IPS-18a (cell line): ENCODE measurements at regions not wholly inside any gene's neighbourhood (a gene's known extent, or its start where the extent isn't known, plus 50 kb on each side); places are given as distances from the start of the nearest gene placed in this dataset.

Source experiments
- H3K27ac ChIP-seq: one replicate; pipeline ENCODE4 v1.5.1; 2013; ENCODE audit warnings: low read length
- H3K27me3 ChIP-seq: one replicate; pipeline ENCODE4 v1.6.1; 2013; ENCODE audit warnings: mild to moderate bottlenecking, low read length; ENCODE audit not compliant: control insufficient read depth, insufficient read depth
- H3K36me3 ChIP-seq: one replicate; pipeline ENCODE4 v1.6.1; 2013; ENCODE audit warnings: low read depth, low read length; ENCODE audit not compliant: control insufficient read depth
- H3K4me1 ChIP-seq: one replicate; pipeline ENCODE4 v1.6.1; 2013; ENCODE audit warnings: low read depth, low read length; ENCODE audit not compliant: control insufficient read depth
- H3K4me3 ChIP-seq: one replicate; pipeline ENCODE4 v1.5.1; 2013; ENCODE audit warnings: low read length
- H3K9ac ChIP-seq: one replicate; pipeline ENCODE4 v1.6.1; 2013; ENCODE audit warnings: mild to moderate bottlenecking, low read length, moderate library complexity
- H3K9me3 ChIP-seq: one replicate; pipeline ENCODE4 v1.6.1; 2013; ENCODE audit warnings: low read depth, low read length; ENCODE audit not compliant: control insufficient read depth

DNA sequence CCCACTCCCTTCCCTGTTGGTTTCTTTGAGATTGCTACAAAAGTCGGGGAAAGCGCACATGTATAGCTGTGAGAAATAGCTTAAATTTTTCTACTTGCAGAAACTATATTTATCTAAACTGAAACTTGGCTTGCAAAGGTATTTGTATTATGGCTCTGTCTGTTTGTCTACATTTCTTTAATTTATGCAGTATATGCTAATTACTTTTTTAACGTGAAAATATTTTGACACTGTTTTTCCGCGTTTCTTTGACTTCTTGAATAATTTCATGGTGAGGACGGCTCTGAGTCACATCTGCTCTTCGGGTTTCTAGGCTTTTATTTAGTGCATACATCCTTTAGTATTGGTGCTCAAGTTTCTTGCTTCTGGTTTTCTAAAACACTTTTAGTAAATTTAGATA is 182.1 kb upstream of the ZRANB2 start:
- Histone ChIP-seq H3K36me3 (no peaks in the 10 kb centered on the region), H3K9me3 (no peaks in the 10 kb centered on the region), H3K9ac (no peak overlapping the region), H3K27ac (no peak overlapping the region), H3K27me3 (no peaks in the 10 kb centered on the region), H3K4me3 (no peak overlapping the region), H3K4me1 (no peaks in the 10 kb centered on the region)

DNA sequence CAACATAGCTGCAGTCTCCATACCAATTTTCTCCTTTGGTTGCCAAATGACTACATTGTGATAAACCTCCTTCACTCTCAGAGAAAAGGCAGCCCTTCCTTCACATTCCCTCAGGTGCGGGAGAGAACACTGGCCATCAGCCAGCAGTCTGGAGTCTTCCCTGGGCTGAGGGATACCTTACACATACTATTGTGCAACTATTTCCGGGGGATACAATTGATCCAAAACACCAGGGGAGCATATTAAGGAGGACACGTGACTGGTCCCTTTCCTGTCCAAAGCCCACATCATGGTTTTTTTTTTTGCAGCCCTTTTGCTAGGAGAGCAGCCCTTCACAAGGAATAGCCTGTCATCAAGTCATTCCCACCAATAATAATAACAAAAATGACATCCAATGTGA is 172.1 kb upstream of the ZRANB2 start:
- Histone ChIP-seq H3K4me3 (no peak overlapping the region), H3K36me3 (no peaks in the 10 kb centered on the region), H3K27me3 (no peaks in the 10 kb centered on the region), H3K4me1 (no peaks in the 10 kb centered on the region), H3K27ac (no peak overlapping the region), H3K9ac (no peak overlapping the region), H3K9me3 (no peaks in the 10 kb centered on the region)

DNA sequence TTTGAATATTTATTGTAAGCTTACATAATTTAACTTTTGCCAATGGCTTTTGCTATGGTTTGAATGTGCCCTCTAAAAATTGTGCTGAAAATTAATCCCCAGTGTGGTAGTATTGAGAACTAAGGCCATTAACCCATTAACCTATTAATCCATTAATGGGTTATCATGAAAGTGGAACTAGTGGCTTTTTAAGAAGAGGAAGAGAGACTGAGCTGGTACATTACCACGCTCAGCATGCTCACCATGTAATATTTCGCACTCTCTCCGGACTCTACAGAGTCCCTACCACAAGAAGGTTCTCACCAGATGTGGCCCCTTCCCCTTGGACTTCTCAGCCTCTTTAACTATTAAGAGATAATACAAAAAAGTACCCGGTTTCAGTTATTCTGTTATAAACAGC is 164.4 kb upstream of the ZRANB2 start:
- H3K9me3 ChIP-seq, result no peaks in the 10 kb centered on the region
- no peak overlapping the region for H3K9ac ChIP-seq
- no peak overlapping the region for H3K4me3 ChIP-seq
- H3K27me3 ChIP-seq, result no peaks in the 10 kb centered on the region
- no peaks in the 10 kb centered on the region for H3K4me1 ChIP-seq
- no peak overlapping the region for H3K27ac ChIP-seq
- H3K36me3 ChIP-seq, result no peaks in the 10 kb centered on the region

DNA sequence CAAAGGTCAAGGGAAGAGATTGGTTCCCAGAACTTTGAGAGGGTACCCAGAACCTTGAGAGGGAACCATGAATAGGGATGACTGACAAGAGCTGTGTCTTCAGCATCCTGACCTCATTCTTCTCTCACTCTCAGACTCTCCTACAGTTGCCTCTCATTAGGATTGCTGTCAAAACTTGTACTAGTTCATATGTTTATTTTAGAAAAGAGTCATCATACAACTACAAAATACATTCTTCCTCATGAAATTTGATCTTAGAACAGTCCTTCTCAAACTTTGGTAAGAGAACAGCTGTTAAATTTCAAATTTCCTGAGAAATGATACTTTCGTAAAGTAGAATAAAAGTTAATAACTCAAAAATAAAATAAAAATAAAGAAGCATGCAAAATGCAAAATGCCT is 161.4 kb upstream of the ZRANB2 start:
- Histone ChIP-seq H3K36me3 (no peaks in the 10 kb centered on the region), H3K27me3 (no peaks in the 10 kb centered on the region), H3K4me1 (no peaks in the 10 kb centered on the region), H3K9ac (no peak overlapping the region), H3K9me3 (no peaks in the 10 kb centered on the region), H3K4me3 (no peak overlapping the region), H3K27ac (no peak overlapping the region)

DNA sequence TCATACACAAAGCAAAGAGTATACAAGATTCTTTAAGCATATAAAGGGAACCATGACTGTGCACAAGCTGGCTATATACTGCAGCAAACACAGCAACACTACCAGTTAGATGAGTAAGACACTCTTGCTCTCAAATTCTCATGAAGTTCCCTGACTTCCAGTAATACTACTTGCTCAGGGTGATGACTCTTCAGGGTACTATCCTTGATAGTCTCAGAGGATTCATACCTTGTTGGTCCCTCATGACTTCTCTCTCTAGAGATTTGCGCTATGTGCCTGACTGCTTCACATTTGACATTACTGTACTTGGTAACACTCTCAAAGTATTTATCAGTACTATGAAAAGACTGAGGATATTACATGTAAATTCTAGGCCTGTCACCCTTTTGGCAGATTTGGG is 159.8 kb upstream of the ZRANB2 start:
- H3K4me1 ChIP-seq, result no peaks in the 10 kb centered on the region
- no peak overlapping the region for H3K4me3 ChIP-seq
- no peak overlapping the region for H3K27ac ChIP-seq
- H3K36me3 ChIP-seq, result no peaks in the 10 kb centered on the region
- no peaks in the 10 kb centered on the region for H3K9me3 ChIP-seq
- no peaks in the 10 kb centered on the region for H3K27me3 ChIP-seq
- no peak overlapping the region for H3K9ac ChIP-seq

DNA sequence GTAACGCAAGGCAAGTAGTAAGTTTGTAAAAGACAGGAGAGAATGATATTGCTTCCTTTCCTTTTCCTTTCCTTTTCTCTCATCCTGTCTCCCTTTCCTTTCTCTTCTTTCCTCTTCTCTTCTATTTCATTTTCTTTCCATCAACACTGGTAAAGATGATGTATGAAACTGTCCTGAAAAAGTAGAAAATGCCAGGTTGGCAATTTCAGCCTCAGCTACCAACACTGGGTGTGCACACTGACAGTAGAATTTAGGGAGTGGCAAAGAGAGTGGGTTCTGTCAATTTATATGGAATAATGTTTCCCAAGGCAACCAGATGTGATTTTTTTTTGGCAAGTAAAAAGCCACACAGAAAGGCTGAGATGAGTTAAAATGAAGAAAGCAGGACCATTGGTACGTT is 155.7 kb upstream of the ZRANB2 start:
- no peak overlapping the region for H3K9ac ChIP-seq
- no peaks in the 10 kb centered on the region for H3K27me3 ChIP-seq
- no peak overlapping the region for H3K27ac ChIP-seq
- no peaks in the 10 kb centered on the region for H3K9me3 ChIP-seq
- peaks cover 9% of the 10 kb centered on the region for H3K4me1 ChIP-seq
- H3K36me3 ChIP-seq, result no peaks in the 10 kb centered on the region
- no peak overlapping the region for H3K4me3 ChIP-seq

DNA sequence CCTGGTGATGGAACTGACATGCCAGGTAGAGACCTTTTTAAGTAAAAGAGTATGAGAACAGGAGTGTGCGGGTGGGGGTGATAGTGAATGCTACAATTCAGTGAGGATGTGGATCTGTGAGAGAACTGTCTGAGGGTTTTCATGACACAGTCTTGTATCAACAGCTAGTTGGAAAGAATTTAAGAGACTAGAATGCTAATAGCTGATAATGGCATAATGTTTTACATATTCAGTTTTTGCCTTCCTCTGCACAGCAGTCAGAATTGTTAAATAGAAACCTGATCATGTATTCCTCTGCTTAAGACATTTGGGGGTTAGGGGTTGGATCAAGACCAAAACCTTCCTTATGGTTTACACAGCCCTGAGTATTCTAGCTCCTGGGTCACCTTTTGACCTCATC is 152.8 kb upstream of the ZRANB2 start:
- Histone ChIP-seq H3K4me3 (no peak overlapping the region), H3K27me3 (no peaks in the 10 kb centered on the region), H3K9me3 (no peaks in the 10 kb centered on the region), H3K36me3 (no peaks in the 10 kb centered on the region), H3K9ac (no peak overlapping the region), H3K4me1 (peaks cover 18% of the 10 kb centered on the region), H3K27ac (no peak overlapping the region)

DNA sequence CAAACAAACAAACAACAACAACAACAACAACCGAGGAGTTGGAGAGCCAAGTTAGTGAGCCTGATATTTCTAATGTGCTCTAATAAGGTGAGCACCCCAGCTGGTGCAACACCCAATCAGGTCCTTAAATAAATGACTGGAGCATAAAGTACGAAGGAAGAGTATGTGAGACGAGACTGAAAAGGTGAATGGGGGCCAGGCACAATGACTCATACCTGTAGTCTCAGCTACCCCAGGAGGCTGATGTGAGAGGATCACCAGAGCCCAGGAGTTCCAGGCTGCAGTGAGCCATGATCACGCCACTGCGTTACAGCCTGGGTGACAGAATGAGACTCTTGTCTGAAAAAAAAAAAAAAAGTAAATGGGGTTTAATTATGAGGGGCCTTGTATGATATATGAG is 152.0 kb upstream of the ZRANB2 start:
- Histone ChIP-seq H3K9ac (no peak overlapping the region), H3K9me3 (no peaks in the 10 kb centered on the region)

DNA sequence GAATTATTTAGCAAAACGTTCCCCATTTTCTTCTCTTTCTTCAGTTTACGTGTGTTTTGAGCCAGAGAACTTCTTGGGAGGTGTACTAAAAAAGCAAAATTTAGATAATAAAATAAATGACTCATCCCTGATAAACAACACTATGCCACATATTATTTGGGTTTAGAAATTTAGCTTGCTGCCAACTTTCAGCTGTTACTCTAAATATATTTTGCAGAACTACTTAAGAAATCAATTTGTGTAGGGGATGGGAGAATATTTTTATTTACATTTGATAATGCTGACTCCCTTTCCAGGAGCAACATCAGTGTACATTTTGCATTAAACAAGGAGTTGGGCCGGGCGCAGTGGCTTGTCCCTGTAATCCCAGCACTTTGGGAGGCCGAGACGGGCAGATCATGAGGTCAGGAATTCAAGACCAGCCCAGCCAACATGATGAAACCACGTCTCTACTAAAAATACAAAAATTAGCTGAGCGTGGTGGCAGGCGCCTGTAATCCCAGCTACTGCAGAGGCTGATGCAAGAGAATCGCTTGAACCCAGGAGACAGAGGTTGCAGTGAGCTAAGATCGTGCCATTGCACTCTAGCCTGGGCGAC is 151.4 kb upstream of the ZRANB2 start:
- Histone ChIP-seq H3K4me1 (peaks cover 23% of the 10 kb centered on the region), H3K9ac (no peak overlapping the region), H3K4me3 (no peak overlapping the region), H3K9me3 (no peaks in the 10 kb centered on the region), H3K27ac (no peak overlapping the region), H3K36me3 (no peaks in the 10 kb centered on the region), H3K27me3 (no peaks in the 10 kb centered on the region)

More for the DNA sequence above, 152.0 kb upstream of the ZRANB2 start:
- Histone ChIP-seq H3K4me1 (peaks cover 23% of the 10 kb centered on the region), H3K27me3 (no peaks in the 10 kb centered on the region), H3K4me3 (no peak overlapping the region), H3K36me3 (no peaks in the 10 kb centered on the region), H3K27ac (no peak overlapping the region)

DNA sequence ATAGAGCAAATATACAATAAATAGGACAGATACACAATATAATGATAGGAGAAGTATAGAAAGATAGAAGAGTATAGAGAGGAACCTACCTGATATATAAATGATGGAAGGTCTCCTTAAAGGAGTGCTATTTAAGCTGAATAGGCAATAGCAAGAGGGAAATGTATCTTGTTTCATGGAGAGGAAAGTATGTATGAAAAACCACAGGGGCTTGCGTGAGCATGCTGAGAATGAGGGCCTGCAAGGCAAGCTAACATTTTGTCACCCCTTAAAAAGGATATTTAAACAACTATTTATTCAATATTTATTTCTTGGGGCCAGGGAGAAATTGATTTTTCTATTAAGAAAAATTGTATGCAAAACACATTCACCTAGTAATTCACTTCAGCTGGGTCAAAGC is 150.9 kb upstream of the ZRANB2 start:
- H3K4me1 ChIP-seq, result peaks cover 23% of the 10 kb centered on the region
- no peak overlapping the region for H3K4me3 ChIP-seq
- H3K27me3 ChIP-seq, result no peaks in the 10 kb centered on the region
- H3K27ac ChIP-seq, result no peak overlapping the region
- no peaks in the 10 kb centered on the region for H3K36me3 ChIP-seq
- no peaks in the 10 kb centered on the region for H3K9me3 ChIP-seq
- H3K9ac ChIP-seq, result no peak overlapping the region

DNA sequence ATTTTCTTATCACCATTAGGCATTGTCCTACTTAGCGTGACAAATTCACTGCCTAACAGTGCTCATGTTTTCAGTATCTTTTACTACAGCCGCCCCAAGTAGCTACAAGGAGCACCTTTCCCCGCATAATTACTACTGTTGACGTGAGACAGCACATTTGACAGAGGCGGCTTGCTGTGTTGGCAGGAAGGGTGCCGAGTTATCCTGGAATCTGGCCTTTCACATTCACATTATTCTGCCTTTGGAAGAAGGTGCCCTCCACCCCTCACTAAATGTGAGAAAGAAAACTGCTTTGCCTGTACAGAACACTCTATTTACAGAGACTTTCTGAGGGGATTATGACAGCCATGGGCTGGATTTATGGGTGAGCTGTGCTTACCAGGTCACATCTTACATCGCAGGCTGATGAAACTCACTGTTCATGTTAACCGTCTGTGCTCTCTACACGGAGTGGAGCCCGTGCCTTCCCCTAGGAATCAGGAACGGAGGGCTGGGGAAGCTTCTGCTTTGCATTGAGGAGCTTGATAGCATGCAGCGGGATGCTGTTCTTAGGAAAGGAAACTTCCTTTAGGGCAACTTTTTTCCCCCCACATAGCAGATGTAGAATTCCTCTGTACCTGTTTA is 148.0 kb upstream of the ZRANB2 start:
- Histone ChIP-seq H3K4me3 (peak overlapping the region; percentile 46), H3K36me3 (no peaks in the 10 kb centered on the region), H3K27me3 (no peaks in the 10 kb centered on the region), H3K9me3 (no peaks in the 10 kb centered on the region), H3K4me1 (peaks cover 17% of the 10 kb centered on the region), H3K9ac (no peak overlapping the region), H3K27ac (no peak overlapping the region)

DNA sequence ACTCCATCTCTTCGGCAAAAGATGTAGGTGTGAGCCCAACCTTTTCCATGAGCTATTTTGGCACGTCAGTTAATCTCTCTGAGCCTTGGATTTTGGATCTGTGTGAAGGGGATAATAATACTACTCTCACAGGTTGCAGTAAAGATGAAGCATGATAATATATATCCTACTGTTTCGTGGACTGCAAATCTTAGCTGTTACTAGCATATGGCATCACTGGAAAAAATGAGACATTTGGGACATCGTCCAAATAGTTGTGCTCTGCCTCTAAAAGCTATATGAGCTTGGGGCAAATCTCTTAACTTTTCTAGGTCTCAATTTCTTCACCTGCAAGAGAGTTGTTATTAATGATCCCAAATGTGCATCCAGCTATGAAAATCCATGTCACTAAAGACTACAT is 147.4 kb upstream of the ZRANB2 start:
- no peaks in the 10 kb centered on the region for H3K36me3 ChIP-seq
- no peaks in the 10 kb centered on the region for H3K9me3 ChIP-seq
- H3K27ac ChIP-seq, result no peak overlapping the region
- no peak overlapping the region for H3K9ac ChIP-seq
- no peaks in the 10 kb centered on the region for H3K27me3 ChIP-seq
- no peak overlapping the region for H3K4me3 ChIP-seq
- peaks cover 17% of the 10 kb centered on the region for H3K4me1 ChIP-seq
